PC-9 (cell line): ENCODE measurements at regions not wholly inside any gene's neighbourhood (a gene's known extent, or its start where the extent isn't known, plus 50 kb on each side); places are given as distances from the start of the nearest gene placed in this dataset.

Experiments used
- BruUV-seq: library from RNA; stranded (reverse); fragments of 400-500 nt; replicated peaks from 2 replicates; lab custom pipeline; 2021; lab: Mats Ljungman, UMichigan
- CTCF ChIA-PET: fragments of 300-600 bp; sonication (Branson Sonifier 250); formaldehyde crosslinking; loops from one replicate; lab custom pipeline; 2022; ENCODE audit warnings: antibody characterized with exemption; lab: Charles Lee
- POLR2A ChIA-PET: fragments of 300-600 bp; sonication (Branson Sonifier 250); formaldehyde crosslinking; loops from one replicate; lab custom pipeline; 2022; ENCODE audit warnings: antibody characterized with exemption; ENCODE audit not compliant: unreplicated experiment; lab: Charles Lee
- DNase-seq, 2 experiments: peaks; one replicate each; pipeline versions ENCODE4 v3.0.0 to v3.0.0-alpha.2; 2015 to 2022; ENCODE audit warnings: mixed read lengths in 1 of 2
- H2AFZ ChIP-seq: fragments of 200-600 bp; sonication (generic); 2 replicates; pipeline ENCODE4 v1.8.1; 2017; ENCODE audit warnings: antibody characterized with exemption
- H3F3A ChIP-seq: fragments of 200-600 bp; sonication (generic); 2 replicates; pipeline ENCODE4 v1.8.1; 2017; ENCODE audit warnings: antibody characterized with exemption, mild to moderate bottlenecking, low read depth; ENCODE audit not compliant: insufficient read depth
- H3K27ac ChIP-seq: fragments of 200-600 bp; sonication (generic); 2 replicates; pipeline ENCODE4 v1.6.1; 2016; ENCODE audit warnings: mixed run types
- H3K27me3 ChIP-seq: fragments of 200-600 bp; sonication (generic); 2 replicates; pipeline ENCODE4 v1.6.1; 2016; ENCODE audit warnings: low read depth, mixed run types; ENCODE audit not compliant: insufficient read depth
- H3K36me3 ChIP-seq: fragments of 200-600 bp; sonication (generic); 2 replicates; pipeline ENCODE4 v1.6.1; 2016; ENCODE audit warnings: low read depth, mixed run types
- H3K4me1 ChIP-seq: fragments of 200-600 bp; sonication (generic); replicated peaks from 2 replicates; pipeline ENCODE4 v1.6.1; 2016; ENCODE audit warnings: mixed run types; ENCODE audit not compliant: insufficient read depth
- H3K4me2 ChIP-seq: fragments of 200-600 bp; sonication (generic); 2 replicates; pipeline ENCODE4 v1.6.1; 2017; ENCODE audit warnings: mixed run types
- H3K4me3 ChIP-seq: fragments of 200-600 bp; sonication (generic); 2 replicates; pipeline ENCODE4 v1.6.1; 2016; ENCODE audit warnings: mixed run types
- H3K79me2 ChIP-seq: fragments of 200-600 bp; sonication (generic); 2 replicates; pipeline ENCODE4 v1.6.1; 2017; ENCODE audit warnings: low read depth, mixed run types
- H3K9me2 ChIP-seq: fragments of 200-600 bp; sonication (generic); 2 replicates; pipeline ENCODE4 v1.8.1; 2017; ENCODE audit warnings: mild to moderate bottlenecking; ENCODE audit not compliant: insufficient read depth
- H3K9me3 ChIP-seq: fragments of 200-600 bp; sonication (generic); 2 replicates; pipeline ENCODE4 v1.8.1; 2016; ENCODE audit warnings: low read depth; ENCODE audit not compliant: insufficient read depth
- H4K20me1 ChIP-seq: fragments of 200-600 bp; sonication (generic); 2 replicates; pipeline ENCODE4 v1.8.1; 2017; ENCODE audit not compliant: insufficient read depth
- EZH2 ChIP-seq: fragments of 200-600 bp; sonication (generic); IDR thresholded peaks from 2 replicates; pipeline ENCODE4 v1.8.0; 2017; ENCODE audit warnings: antibody characterized with exemption, low read depth
- intact Hi-C: fragments of 100-400 bp; cut with micrococcal nuclease; formaldehyde crosslinking; loops from one replicate; pipeline ENCODE4 v1.10.0; 2022; ENCODE audit not compliant: unreplicated experiment
- TF ChIP-seq, protein P1 (sequence below): fragments of 200-600 bp; sonication (generic); conservative IDR thresholded peaks from 2 replicates; pipeline ENCODE4 v1.6.1; 2017; ENCODE audit warnings: mixed run types, antibody characterized with exemption, mild to moderate bottlenecking, moderate library complexity

GRCh38 chr12:67068761-67069450, 200.3 kb upstream of the CAND1 start:
- Histone ChIP-seq H3K27me3 (no peaks in the 10 kb centered on the region), H3F3A (0 out of 2 replicates have a peak, but pooled peaks cover 5% of the 10 kb centered on the region), H3K9me2 (no peaks in the 10 kb centered on the region), H3K4me3 (peak overlapping the region; percentile 76), H3K9me3 (no peaks in the 10 kb centered on the region), H3K27ac (peak overlapping the region; percentile 48; the same call in 1 of the 2 replicates), H3K36me3 (no peaks in the 10 kb centered on the region), H3K4me1 (peaks cover 27% of the 10 kb centered on the region), H3K79me2 (peaks cover 30% of the 10 kb centered on the region), H3K4me2 (peak overlapping the region; percentile 95), H4K20me1 (no peaks in the 10 kb centered on the region), H2AFZ (peak overlapping the region; percentile 91)
- peak; percentile 52 to 79 for DNase-seq
- ChIA-PET POLR2A (interaction anchor here (0.6 to 1.0 kb wide), 3 partner anchors 201 to 1298 kb away, joined by 3 to 6 read pairs (median 4); no protein-coding TSS in a partner anchor), CTCF (interaction anchor here (0.6 kb wide), 2 partner anchors 122 to 263 kb away, joined by 7 to 12 read pairs; no protein-coding TSS in a partner anchor)
- intact Hi-C loops, result loop anchor here (5.0 to 10.0 kb wide), 6 partner anchors 42 to 374 kb away; partner anchors contain the start of gene CAND1
- TF ChIP-seq, protein P1, sequence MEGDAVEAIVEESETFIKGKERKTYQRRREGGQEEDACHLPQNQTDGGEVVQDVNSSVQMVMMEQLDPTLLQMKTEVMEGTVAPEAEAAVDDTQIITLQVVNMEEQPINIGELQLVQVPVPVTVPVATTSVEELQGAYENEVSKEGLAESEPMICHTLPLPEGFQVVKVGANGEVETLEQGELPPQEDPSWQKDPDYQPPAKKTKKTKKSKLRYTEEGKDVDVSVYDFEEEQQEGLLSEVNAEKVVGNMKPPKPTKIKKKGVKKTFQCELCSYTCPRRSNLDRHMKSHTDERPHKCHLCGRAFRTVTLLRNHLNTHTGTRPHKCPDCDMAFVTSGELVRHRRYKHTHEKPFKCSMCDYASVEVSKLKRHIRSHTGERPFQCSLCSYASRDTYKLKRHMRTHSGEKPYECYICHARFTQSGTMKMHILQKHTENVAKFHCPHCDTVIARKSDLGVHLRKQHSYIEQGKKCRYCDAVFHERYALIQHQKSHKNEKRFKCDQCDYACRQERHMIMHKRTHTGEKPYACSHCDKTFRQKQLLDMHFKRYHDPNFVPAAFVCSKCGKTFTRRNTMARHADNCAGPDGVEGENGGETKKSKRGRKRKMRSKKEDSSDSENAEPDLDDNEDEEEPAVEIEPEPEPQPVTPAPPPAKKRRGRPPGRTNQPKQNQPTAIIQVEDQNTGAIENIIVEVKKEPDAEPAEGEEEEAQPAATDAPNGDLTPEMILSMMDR, result no peak
- TF ChIP-seq EZH2, result no peak
- BruUV-seq, result no TSS peak

DNA sequence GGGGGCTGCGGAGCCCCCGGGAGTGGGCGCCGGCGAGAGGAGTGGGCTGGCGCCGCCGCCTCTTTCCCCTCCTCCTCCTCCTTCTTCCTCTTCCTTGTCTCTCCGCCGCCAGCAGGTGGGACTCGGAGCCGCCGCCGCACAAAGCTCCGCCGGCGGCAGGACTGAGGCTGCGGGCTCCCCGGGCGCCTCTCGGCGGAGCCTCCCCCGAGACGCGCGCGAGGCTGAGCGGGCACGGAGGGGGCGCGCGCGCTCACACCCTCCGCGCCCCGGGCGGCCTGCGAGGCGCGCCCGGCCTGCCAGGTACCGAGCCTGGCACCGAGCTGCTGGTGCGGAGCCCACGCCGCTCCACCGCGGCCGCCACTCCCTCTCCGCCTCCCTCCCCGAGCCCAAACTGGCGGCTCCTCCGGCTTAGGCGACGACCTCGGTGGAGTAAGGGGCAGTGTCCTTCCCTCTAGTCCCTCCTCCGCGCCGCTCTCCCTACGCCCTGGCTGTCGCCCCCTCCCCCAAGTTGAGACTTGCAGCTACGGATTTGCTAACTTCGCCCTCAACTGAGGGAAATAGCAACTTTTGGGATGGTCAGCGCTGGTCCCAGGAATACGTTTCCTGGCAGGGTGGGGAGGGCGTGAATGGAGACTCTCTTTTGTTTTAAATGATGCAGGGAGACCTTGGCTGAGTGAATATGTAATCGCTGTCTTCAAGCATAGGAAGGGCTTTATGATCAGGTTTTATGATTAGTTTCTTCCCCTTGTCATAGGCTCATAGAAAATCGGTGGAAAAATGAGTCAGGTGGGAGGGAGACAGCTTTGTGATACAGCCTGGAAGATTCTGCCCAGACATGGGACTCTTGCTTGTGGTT, 199.5 kb upstream of the CAND1 start:
- H3K4me2 ChIP-seq, result peak overlapping the region; percentile 91
- peaks cover 26% of the 10 kb centered on the region for H3K79me2 ChIP-seq
- no peaks in the 10 kb centered on the region for H4K20me1 ChIP-seq
- ChIA-PET POLR2A (interaction anchor here (0.5 to 0.7 kb wide), 5 partner anchors 15 to 200 kb away, joined by 3 to 6 read pairs (median 5); partner anchors contain the start of gene CAND1), CTCF (interaction anchor here (0.6 kb wide), 1 partner anchor 43 kb away, joined by 3 read pairs; no protein-coding TSS in a partner anchor)
- no peaks in the 10 kb centered on the region for H3K36me3 ChIP-seq
- no TSS peak for BruUV-seq
- H3K4me1 ChIP-seq, result peaks cover 27% of the 10 kb centered on the region
- no peaks in the 10 kb centered on the region for H3K9me2 ChIP-seq
- H3K4me3 ChIP-seq, result peak overlapping the region; percentile 76
- H3K27me3 ChIP-seq, result no peaks in the 10 kb centered on the region
- peak in 1 of 2 experiments; percentile 59 for DNase-seq
- intact Hi-C loops, result loop anchor here (5.0 to 10.0 kb wide), 6 partner anchors 42 to 375 kb away; partner anchors contain the start of gene CAND1
- H3K27ac ChIP-seq, result no peak overlapping the region
- peak overlapping the region; percentile 77 for H2AFZ ChIP-seq
- no peaks in the 10 kb centered on the region for H3K9me3 ChIP-seq
- H3F3A ChIP-seq, result 0 out of 2 replicates have a peak, but pooled peaks cover 5% of the 10 kb centered on the region
- TF ChIP-seq, protein P1, result no peak
- TF ChIP-seq EZH2, result no peak

DNA sequence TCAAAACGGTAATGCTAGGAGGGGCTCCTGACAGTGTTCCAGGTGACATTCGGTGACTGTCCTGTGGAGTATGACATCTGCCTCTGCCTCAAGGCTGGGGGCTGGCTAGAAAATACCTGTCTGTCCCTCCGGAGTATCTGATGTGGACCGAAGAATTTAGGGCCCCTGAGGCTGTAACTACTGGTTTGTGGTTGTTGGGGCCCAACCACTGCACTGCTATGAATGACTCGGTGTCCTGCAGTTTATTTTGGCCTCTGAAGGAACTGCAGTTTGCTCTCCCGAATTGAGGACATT, 198.9 kb upstream of the CAND1 start:
- H3K4me1 ChIP-seq, result peaks cover 27% of the 10 kb centered on the region
- no peaks in the 10 kb centered on the region for H3K9me2 ChIP-seq
- intact Hi-C loops, result no loop called here
- H3K79me2 ChIP-seq, result peaks cover 26% of the 10 kb centered on the region
- peak overlapping the region; percentile 91 for H3K4me2 ChIP-seq
- H3K4me3 ChIP-seq, result peak overlapping the region; percentile 76; the same call in 1 of the 2 replicates
- H3K36me3 ChIP-seq, result no peaks in the 10 kb centered on the region
- ChIA-PET POLR2A (interaction anchor here (0.6 kb wide), 1 partner anchor 109 kb away, joined by 6 read pairs; no protein-coding TSS in a partner anchor), CTCF (no interaction called here)
- peak overlapping the region; percentile 77 for H2AFZ ChIP-seq
- DNase-seq, result peak; percentile 11 to 48
- no peaks in the 10 kb centered on the region for H3K27me3 ChIP-seq
- no peaks in the 10 kb centered on the region for H4K20me1 ChIP-seq
- H3F3A ChIP-seq, result 0 out of 2 replicates have a peak, but pooled peaks cover 5% of the 10 kb centered on the region
- no peak overlapping the region for H3K27ac ChIP-seq
- BruUV-seq, result TSS peak; percentile 87
- no peaks in the 10 kb centered on the region for H3K9me3 ChIP-seq
- TF ChIP-seq, protein P1, result no peak
- no peak for TF ChIP-seq EZH2
